ENCODE measurements at regions not wholly inside any gene's neighbourhood (a gene's known extent, or its start where the extent isn't known, plus 50 kb on each side); places are given as distances from the start of the nearest gene placed in this dataset.

DNA sequence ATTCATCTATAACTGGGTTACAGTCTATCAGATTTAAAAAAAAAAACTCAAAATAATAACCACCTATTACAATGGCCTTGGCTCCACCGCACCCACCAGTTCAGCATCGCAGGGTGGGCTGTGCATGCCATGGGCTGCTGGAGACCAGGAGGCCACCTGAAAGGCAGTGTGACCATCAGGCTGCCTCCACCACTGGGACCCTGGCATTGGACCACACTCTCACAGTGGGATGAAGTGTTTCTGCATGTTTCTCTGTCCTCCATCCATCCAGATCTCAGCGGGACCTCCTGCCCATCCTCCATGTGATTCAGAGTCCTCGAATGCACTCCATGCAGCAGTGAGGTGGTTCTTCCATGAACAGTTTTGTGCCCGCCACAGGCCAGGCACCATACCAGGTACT is 206.1 kb upstream of the CST7 start:
- Histone ChIP-seq H3K4me3 (no peak overlapping the region), H3K27ac (no peak overlapping the region), H3K4me1 (peaks cover 0 to 13% (median 7%) of the 10 kb centered on the region in 3 donors), H3K36me3 (no peaks in the 10 kb centered on the region), H3K27me3 (no peaks in the 10 kb centered on the region), H3K9me3 (no peaks in the 10 kb centered on the region)
- WGBS, 2 donors = 92 to 93% methylated on average over 5 of the region's 5 CpGs
- FAIRE-seq (no peak), DNase-seq (no peak), ATAC-seq (no peak)
- intact Hi-C loops (cut with DNase I) = no loop called here
- TF ChIP-seq, protein P1, sequence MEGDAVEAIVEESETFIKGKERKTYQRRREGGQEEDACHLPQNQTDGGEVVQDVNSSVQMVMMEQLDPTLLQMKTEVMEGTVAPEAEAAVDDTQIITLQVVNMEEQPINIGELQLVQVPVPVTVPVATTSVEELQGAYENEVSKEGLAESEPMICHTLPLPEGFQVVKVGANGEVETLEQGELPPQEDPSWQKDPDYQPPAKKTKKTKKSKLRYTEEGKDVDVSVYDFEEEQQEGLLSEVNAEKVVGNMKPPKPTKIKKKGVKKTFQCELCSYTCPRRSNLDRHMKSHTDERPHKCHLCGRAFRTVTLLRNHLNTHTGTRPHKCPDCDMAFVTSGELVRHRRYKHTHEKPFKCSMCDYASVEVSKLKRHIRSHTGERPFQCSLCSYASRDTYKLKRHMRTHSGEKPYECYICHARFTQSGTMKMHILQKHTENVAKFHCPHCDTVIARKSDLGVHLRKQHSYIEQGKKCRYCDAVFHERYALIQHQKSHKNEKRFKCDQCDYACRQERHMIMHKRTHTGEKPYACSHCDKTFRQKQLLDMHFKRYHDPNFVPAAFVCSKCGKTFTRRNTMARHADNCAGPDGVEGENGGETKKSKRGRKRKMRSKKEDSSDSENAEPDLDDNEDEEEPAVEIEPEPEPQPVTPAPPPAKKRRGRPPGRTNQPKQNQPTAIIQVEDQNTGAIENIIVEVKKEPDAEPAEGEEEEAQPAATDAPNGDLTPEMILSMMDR (IDR thresholded peaks at IDR 0.05) = no peak

DNA sequence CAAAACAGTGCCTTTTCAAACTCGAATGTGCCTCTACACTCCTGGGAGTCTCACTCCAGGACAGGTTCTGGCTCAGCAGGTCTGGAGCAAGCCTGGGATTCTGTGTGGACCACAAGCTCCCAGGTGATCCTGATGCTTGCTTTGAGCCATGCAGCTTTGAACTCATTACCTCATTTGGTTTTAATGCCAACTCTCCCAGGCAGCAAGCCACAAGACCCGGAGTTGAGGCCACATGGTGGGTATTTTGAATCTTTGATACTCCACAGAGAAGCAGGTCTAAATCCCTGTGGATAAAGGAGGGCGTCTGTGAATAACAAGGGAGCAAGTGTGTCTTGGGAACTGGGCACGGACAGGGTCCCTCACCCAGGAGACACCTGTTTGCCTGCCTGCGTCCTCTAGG is 205.4 kb upstream of the CST7 start:
- H3K4me1 ChIP-seq = peaks cover 0 to 13% (median 7%) of the 10 kb centered on the region in 3 donors
- H3K27me3 ChIP-seq = no peaks in the 10 kb centered on the region
- no peak overlapping the region for H3K27ac ChIP-seq
- 70 to 75% methylated on average over 5 of the region's 5 CpGs for WGBS, 2 donors
- intact Hi-C loops (cut with DNase I) = no loop called here
- DNase-seq (no peak), FAIRE-seq (no peak), ATAC-seq (no peak)
- no peak overlapping the region for H3K4me3 ChIP-seq
- H3K36me3 ChIP-seq = no peaks in the 10 kb centered on the region
- TF ChIP-seq, protein P1 (IDR thresholded peaks at IDR 0.05) = no peak
- no peaks in the 10 kb centered on the region for H3K9me3 ChIP-seq

DNA sequence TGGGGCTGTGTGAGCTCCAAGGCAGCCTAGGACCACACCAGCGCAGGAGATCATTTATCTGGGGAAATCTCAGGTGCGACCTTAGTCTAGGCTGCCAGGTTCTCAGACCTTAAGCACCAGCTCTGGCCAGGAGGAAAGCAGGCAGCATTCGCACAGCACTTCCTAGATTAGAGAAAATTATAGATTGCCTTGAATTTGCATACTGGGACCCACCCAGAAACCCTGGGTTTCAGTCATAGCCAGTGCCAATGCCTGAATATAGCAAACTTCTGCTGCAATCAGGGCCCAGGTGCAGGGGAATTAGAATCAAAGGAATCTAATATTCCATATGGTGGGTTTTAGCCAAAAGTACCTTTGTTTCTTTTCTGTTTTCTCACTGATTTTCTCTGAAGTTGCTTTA is 204.3 kb upstream of the CST7 start:
- H3K27me3 ChIP-seq = no peaks in the 10 kb centered on the region
- H3K9me3 ChIP-seq = no peaks in the 10 kb centered on the region
- no peak overlapping the region for H3K27ac ChIP-seq
- H3K4me1 ChIP-seq = peaks cover 0 to 13% (median 7%) of the 10 kb centered on the region in 3 donors
- ATAC-seq (peak in 2 of 4 donors; percentile 19 to 26), DNase-seq (no peak), FAIRE-seq (no peak)
- WGBS, 2 donors = 32 to 57% methylated on average over 3 of the region's 3 CpGs
- TF ChIP-seq, protein P1 (IDR thresholded peaks at IDR 0.05) = no peak
- H3K4me3 ChIP-seq = no peak overlapping the region
- intact Hi-C loops (cut with DNase I) = no loop called here
- H3K36me3 ChIP-seq = no peaks in the 10 kb centered on the region

DNA sequence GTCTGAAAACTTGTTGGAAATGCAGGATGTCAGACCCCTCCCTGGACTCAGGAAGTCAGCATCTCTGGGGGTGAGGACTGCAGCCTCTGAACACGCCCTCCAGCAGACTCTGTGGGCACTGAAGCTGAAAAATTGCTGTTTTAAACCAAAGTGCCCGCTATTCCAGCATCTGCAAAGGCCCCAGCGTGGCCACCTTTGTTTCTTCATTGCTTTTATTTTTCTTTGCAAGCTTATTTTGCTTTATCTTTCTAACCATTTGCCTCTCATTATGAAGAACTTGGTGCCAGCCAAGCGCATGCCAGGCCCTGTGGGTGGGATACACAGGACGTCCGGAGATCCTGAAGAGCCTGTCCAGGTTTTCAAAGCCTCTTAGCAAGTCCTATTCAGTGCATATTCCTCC is 203.9 kb upstream of the CST7 start:
- Histone ChIP-seq H3K27me3 (no peaks in the 10 kb centered on the region), H3K4me1 (peaks cover 0 to 13% (median 7%) of the 10 kb centered on the region in 3 donors), H3K27ac (no peak overlapping the region), H3K36me3 (no peaks in the 10 kb centered on the region), H3K4me3 (no peak overlapping the region), H3K9me3 (no peaks in the 10 kb centered on the region)
- no peak for FAIRE-seq
- intact Hi-C loops (cut with DNase I) = no loop called here
- TF ChIP-seq, protein P1 (IDR thresholded peaks at IDR 0.05) = no peak
- no peak for DNase-seq
- whole genome bisulfite sequencing, 2 donors = 92 to 97% methylated on average over 6 of the region's 6 CpGs
- no peak for ATAC-seq

DNA sequence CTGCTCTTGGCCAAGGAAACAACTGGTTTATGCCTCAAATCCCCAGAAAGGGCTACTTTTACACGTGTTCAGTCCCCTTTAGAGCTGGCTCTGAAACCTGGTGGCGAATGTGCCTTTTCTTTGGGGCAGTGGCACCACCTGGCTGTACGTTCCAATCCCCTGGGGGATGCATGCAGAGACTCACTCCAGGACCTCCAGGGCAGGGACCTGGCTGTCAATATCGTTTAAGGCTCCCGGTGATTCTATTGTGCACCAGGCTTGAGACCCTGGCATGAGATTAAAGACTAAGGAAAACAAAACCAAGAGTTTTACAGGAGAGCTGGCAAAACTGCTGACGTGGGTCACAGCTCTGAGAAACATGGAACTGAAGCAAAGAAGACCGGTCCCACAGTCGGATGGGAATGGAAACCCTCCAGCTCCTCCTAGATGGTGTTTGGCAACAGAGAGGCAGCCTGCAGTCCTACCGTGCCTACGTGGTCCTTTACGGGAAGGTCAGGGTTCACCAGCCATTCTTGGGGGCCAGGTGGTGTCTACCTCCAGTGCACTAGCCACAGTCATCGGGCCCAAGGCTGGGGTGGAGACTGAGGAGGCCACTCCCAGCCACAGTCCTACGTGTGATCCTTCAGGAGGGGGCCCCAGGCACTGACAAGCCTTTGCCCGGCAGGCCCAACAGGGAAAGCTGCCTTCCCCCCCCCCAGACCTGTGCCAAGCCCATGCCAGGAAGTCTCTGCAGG is 203.3 kb upstream of the CST7 start:
- intact Hi-C loops (cut with DNase I) = no loop called here
- Histone ChIP-seq H3K9me3 (no peaks in the 10 kb centered on the region), H3K4me1 (peaks cover 0 to 13% (median 1%) of the 10 kb centered on the region in 3 donors), H3K27ac (no peak overlapping the region), H3K4me3 (no peak overlapping the region), H3K36me3 (no peaks in the 10 kb centered on the region), H3K27me3 (no peaks in the 10 kb centered on the region)
- DNase-seq (no peak), ATAC-seq (peak in 1 of 4 donors; percentile 76), FAIRE-seq (no peak)
- TF ChIP-seq, protein P1 (IDR thresholded peaks at IDR 0.05) = no peak
- 65 to 78% methylated on average over 14 of the region's 14 CpGs for WGBS, 2 donors
